ENCODE measurements at regions not wholly inside any gene's neighbourhood (a gene's known extent, or its start where the extent isn't known, plus 50 kb on each side); places are given as distances from the start of the nearest gene placed in this dataset.

DNA sequence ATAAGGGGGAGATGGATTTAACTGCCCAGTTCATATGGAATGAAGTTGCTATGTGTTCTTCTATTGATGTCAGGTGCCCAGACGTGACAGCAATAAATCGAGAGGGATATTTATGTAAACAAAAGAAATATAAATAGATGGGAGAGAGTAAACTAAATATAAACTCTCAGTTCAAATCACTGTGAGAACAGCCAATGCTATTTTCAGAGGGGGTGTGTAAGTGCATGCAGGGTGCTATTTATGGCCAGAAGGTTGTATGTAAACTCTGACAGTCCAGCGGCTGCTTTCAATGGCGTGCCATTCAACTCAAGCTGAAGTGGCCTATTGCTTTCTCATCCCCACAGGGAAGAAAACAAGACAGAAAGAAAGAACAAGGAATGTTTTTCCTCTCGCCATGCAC, 127.2 kb downstream of the KCNA5 start:
- ChIA-PET POLR2A (no interaction called here), CTCF (interaction anchor here (0.6 to 1.4 kb wide), 2 partner anchors 18 to 20 kb away, joined by 4 to 5 read pairs; no protein-coding TSS in a partner anchor)
- Histone ChIP-seq H4K20me1 (replicated peaks; ENCODE audit: control insufficient read depth, extremely low read depth, insufficient read depth, low read length) (no peaks in the 10 kb centered on the region), H3K9me1 (replicated peaks; ENCODE audit: control insufficient read depth, extremely low read depth, insufficient read depth, low read length) (no peaks in the 10 kb centered on the region), H3K9ac (replicated peaks; ENCODE audit: extremely low read depth, insufficient read depth, low read length) (no peak overlapping the region), H3K27ac (ENCODE audit: insufficient read depth, low read depth, low read length) (no peak overlapping the region), H3K79me2 (ENCODE audit: control insufficient read depth, insufficient read depth, low read length) (no peaks in the 10 kb centered on the region), H3K4me1 (ENCODE audit: control insufficient read depth, extremely low read depth, insufficient read depth, low read length) (no peaks in the 10 kb centered on the region), H3K27me3 (ENCODE audit: control insufficient read depth in 2 of 2, insufficient read depth in 2 of 2, low read length in 2 of 2) (no peaks in the 10 kb centered on the region), H3K9me3 (replicated peaks; ENCODE audit: control insufficient read depth, insufficient read depth, low read length) (no peaks in the 10 kb centered on the region), H2AFZ (ENCODE audit: low read depth, low read length) (no peak overlapping the region), H3K36me3 (ENCODE audit: control insufficient read depth in 2 of 2, extremely low read depth in 1 of 2, insufficient read depth in 2 of 2, low read length in 2 of 2) (no peaks in the 10 kb centered on the region), H3K4me2 (ENCODE audit: insufficient read depth, low read length) (no peak overlapping the region), H3K4me3 (replicated peaks in 1 of 3; ENCODE audit: insufficient read depth in 1 of 3, low read depth in 1 of 3, low read length in 3 of 3) (no peak overlapping the region)
- DNase-seq (ENCODE audit: low read depth, low spot score) (no peak), FAIRE-seq (no peak)
- BruUV-seq (replicated peaks) = no TSS peak
- dilution Hi-C loops (cut with MboI; ENCODE audit: extremely low pct_ligation_motif_present, low sequenced_read_pairs) (no loop called here), intact Hi-C loops (cut with micrococcal nuclease) (no loop called here)
- TF ChIP-seq GATA2 (IDR thresholded peaks at IDR 0.05; ENCODE audit: insufficient read depth, insufficient read length, low read depth, low read length) = no peak
- no peak for TF ChIP-seq POLR2A (IDR thresholded peaks at IDR 0.05; ENCODE audit: low read depth, low read length)
- TF ChIP-seq, protein P1, sequence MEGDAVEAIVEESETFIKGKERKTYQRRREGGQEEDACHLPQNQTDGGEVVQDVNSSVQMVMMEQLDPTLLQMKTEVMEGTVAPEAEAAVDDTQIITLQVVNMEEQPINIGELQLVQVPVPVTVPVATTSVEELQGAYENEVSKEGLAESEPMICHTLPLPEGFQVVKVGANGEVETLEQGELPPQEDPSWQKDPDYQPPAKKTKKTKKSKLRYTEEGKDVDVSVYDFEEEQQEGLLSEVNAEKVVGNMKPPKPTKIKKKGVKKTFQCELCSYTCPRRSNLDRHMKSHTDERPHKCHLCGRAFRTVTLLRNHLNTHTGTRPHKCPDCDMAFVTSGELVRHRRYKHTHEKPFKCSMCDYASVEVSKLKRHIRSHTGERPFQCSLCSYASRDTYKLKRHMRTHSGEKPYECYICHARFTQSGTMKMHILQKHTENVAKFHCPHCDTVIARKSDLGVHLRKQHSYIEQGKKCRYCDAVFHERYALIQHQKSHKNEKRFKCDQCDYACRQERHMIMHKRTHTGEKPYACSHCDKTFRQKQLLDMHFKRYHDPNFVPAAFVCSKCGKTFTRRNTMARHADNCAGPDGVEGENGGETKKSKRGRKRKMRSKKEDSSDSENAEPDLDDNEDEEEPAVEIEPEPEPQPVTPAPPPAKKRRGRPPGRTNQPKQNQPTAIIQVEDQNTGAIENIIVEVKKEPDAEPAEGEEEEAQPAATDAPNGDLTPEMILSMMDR (IDR thresholded peaks at IDR 0.05; ENCODE audit: extremely low read depth in 1 of 2, insufficient read depth in 1 of 2, low read depth in 1 of 2, low read length in 2 of 2) = no peak
- TF ChIP-seq, protein P2, sequence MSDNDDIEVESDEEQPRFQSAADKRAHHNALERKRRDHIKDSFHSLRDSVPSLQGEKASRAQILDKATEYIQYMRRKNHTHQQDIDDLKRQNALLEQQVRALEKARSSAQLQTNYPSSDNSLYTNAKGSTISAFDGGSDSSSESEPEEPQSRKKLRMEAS (IDR thresholded peaks at IDR 0.05; ENCODE audit: insufficient read depth, insufficient read length) = no peak
- TF ChIP-seq JUN (IDR thresholded peaks at IDR 0.05; ENCODE audit: borderline replicate concordance, insufficient read depth, insufficient read length, low read depth) = no peak
- TF ChIP-seq POLR2AphosphoS5 (IDR thresholded peaks at IDR 0.05; ENCODE audit: insufficient read depth, low read depth, low read length) = no peak
- TF ChIP-seq MYC (IDR thresholded peaks at IDR 0.05; ENCODE audit: low read depth, low read length) = no peak
- TF ChIP-seq FOS (IDR thresholded peaks at IDR 0.05; ENCODE audit: borderline replicate concordance, insufficient read depth, low read length) = no peak
- TF ChIP-seq EZH2 (IDR thresholded peaks at IDR 0.05; ENCODE audit: borderline replicate concordance, low read depth, low read length, severe bottlenecking) = no peak

All from endothelial cell of umbilical vein (primary cell).